ENCODE measurements at regions not wholly inside any gene's neighbourhood (a gene's known extent, or its start where the extent isn't known, plus 50 kb on each side); places are given as distances from the start of the nearest gene placed in this dataset.
"Not testable (repeated sequence)": the region's sequence is repeated elsewhere in the genome, so short reads cannot be mapped to it uniquely, and the experiment has no call there.

DNA sequence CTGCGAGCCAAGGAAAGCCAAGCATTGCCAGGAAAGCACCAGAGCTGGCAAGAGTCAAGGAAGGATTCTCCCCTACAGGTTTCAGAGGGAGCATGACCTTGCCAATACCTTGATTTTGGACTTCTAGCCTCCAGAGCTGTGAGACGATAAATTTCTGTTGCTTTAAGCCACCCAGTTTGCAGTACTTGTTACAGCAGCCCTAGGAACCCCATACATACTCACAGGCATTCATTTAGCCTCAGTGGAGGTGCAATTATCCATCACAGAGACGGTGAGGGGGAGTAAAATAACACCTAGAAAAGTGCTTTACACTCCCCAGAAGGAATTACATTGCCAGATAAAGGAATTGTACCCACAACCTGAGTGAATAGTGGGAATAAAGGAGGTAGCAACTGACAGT is 167.4 kb upstream of the NFIA start:
- DNase-seq (ENCODE audit: low read depth) = no peak

DNA sequence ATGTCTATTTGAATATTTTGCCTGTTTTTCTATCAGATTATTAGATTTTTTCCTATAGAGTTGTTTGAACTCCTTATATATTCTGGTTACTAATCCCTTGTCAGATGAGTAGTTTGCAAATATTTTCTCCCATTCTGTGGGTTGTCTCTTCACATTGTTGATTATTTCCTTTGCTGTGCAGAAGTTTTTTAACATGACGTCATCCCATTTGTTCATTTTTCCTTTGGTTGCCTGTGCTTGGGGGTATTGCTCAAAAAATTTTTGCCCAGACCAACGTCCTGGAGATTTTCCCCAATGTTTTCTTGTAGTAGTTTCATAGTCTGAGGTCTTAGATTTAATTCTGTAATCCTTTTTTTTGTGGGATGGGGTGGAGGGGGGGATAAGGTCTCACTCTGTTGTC is 168.7 kb upstream of the NFIA start:
- not testable (repeated sequence) for DNase-seq (ENCODE audit: low read depth)

- DNase-seq (ENCODE audit: low read depth) = no peak
Observed at GRCh38 chr1:60913039-60913438, 169.3 kb upstream of the NFIA start.

- no peak for DNase-seq (ENCODE audit: low read depth)
Observed at GRCh38 chr1:60911966-60912697, 170.2 kb upstream of the NFIA start.

DNA sequence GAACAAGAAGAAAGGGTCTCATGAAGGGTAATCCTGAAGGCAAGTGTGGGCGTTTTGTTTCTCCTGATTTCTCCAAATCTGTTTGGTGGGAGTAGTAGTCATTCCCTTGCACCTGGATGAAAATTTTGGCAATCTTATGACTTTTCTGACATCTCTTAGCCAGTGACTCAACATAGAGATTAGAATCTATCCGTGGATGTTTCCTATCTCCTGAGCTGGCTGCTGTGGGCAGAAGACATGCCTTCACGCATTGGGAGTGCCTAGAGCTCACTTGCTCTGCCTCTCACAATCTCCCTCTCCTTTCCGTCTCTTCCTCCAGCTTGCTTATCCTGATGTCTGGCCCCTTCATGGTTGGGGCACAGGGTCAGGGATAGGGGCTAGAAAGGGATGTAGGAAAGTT is 174.2 kb upstream of the NFIA start:
- no peak for DNase-seq (ENCODE audit: low read depth)

DNA sequence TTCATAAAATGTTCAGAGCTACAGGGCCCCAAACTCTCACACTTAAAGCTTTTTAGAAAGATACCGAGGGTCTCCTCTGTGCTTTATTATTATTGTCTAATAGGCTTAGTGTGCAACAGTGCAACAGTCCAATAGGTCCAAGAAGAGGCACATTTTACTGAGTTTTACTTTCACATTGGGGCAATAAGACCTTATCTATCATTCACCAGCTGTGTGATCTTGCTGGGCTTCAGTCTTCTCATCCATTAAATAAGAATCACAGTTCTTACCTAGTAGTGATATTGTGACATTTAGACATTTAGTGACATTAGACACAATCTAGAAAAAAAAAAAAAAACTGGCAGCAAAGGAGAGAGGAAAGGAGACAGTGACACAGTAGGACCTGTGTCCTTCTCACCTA is 175.8 kb upstream of the NFIA start:
- no peak for DNase-seq (ENCODE audit: low read depth)

GRCh38 chr1:60906039-60906438 is 176.3 kb upstream of the NFIA start:
- no peak for DNase-seq (ENCODE audit: low read depth)

- DNase-seq (ENCODE audit: low read depth) = peak; percentile 17
Observed at GRCh38 chr1:60904099-60904851, 178.1 kb upstream of the NFIA start.

DNA sequence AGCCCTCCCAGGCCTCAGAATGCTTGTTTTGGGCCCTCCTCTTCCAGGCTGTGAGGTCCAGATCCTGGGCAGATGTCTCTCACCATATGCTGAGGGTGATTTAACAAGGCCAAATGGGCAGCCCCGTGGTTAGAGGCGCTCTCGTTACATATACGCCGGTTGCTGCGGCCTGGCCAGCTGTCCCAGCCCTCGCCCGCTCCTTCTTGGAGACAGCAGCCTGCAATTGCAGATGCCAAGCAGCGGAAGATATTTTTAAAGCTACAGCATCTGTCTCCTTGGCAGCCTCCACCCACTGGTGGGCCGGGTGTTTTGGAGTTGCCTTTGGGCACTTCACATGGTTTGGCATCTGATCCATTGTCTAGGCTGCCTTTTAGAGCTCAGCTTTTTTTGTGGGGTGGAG is 178.8 kb upstream of the NFIA start:
- DNase-seq (ENCODE audit: low read depth) = peak; percentile 10

GRCh38 chr1:60899464-60899863 is 182.9 kb upstream of the NFIA start:
- no peak for DNase-seq (ENCODE audit: low read depth)

DNA sequence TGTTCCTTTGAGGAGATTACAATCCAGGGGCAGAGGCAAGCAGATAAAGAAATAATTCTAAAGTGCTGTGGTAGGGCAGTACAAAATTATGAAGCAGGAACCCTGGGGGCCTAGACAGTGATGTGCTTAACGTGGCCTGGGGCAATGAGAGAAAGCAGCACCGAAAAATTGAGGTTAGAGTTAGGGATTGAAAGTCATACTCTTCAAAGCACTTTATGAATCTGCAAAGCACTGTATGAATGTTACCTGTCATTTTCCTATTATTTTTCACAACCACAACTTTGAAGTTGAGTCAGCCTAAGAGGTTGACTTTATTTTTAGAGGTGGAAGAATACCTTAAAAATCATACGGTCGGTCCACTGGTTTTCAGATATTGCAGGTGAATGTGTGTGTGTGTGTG is 183.4 kb upstream of the NFIA start:
- DNase-seq (ENCODE audit: low read depth) = no peak

GRCh38 chr1:60898413-60898812 is 183.9 kb upstream of the NFIA start:
- no peak for DNase-seq (ENCODE audit: low read depth)

DNA sequence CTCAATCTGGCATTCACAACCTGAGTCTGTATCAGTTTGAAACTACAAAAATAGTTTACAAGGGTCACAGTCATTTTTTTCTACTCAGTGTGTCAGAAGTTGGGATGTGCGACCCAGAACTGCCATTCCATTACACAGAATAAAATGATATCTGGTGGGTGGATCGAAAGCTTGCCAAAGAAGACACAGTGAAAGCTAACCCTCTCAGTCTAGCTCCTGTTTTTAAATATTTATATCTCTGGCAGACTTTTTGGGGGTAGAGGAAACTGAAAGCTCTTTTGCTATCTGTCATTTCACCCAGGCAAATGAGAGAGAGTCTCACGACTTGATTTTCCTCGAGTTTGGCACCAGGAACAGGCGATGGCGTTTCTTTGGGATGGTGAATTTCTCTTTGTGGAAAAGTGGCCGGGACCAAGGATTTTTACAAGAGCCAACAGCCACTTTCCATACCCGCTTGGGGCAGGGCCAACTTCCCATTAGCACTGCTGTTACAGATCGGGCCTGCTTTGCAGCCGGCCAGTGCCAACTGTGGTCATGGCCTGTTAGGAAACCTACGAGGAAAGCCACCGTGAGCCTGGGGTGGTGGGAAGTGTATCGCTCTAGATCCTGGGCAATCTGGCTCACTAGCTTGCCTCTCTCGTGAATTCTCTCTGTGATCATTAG is 185.5 kb upstream of the NFIA start:
- no peak for DNase-seq (ENCODE audit: low read depth)

- DNase-seq (ENCODE audit: low read depth) = no peak
Observed at GRCh38 chr1:60895701-60896100, 186.7 kb upstream of the NFIA start.

DNA sequence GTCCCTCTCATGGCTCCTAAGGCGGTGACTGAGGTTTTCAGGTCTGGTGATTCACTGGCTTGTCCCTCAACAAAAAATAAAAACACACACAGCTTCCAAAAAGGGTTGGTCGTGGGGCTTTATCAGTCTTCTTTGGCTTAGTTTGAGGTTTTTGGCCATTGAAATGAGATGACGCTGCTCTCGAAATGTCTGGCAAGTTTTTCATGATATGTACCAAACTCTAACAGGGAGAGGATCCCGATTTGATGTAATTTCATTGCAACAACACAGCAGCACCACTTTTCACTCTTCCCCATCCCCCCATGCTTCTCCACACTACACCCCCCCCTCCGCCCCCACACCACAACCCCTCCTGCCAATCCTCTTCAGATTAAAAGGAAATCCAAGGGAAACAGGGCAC is 187.1 kb upstream of the NFIA start:
- DNase-seq (ENCODE audit: low read depth) = no peak

DNA sequence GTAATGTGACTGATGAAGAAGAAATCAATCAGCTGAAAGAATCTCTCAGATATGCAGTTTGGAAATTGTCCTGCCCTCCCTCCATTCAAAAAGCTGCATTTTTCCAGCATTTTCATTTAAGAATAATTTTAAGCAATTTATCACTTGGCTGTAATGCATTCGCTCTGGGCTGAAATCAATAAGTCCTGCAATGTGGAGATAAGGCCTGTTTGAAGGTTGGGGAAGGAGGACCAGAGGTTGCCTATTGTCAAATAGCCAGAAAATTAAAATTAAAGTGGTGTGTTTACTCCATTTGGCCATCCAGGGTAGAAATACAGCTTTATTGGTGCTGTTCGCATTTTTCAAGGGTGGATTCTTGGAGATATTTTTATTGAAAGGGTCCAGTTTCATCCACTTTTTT is 187.6 kb upstream of the NFIA start:
- no peak for DNase-seq (ENCODE audit: low read depth)

GRCh38 chr1:60894130-60894529 is 188.2 kb upstream of the NFIA start:
- no peak for DNase-seq (ENCODE audit: low read depth)

DNA sequence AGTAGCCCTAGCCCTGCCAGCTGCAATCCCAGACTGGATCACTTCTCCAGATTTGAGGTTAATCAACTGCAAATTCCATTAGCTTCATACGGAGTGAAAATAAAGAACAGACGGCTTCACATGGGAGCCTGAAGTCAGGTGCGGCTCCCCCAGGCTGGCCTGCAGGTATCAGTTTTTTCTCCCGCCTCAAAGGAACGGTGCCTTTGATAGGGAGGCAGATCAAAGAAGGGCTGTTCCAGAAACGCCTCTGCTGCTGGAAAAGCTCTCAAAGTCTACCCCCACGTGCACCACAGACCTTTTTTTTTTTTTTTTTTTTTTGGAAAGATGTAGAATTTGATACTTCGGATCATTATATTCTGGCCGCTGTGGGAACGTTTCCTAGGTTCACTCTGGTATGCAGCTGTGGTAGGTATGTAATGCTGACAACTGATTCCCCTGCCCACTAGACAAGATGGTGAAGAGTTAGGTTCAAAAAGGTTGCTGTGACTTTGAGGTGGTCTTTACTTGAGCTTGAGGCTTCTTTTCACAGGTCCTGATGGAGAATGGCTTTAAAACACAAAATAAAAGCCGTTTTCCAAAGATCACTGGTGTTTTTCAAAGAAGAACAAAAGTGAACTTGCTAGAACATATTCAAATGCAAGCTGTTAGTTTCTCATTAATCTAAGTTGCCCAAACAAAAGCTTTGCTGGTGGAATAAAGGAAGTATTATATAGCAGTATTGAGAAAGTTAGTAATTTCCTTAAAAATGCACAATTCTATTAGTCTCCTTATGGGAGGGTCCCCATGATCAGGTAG is 189.0 kb upstream of the NFIA start:
- no peak for DNase-seq (ENCODE audit: low read depth)

DNA sequence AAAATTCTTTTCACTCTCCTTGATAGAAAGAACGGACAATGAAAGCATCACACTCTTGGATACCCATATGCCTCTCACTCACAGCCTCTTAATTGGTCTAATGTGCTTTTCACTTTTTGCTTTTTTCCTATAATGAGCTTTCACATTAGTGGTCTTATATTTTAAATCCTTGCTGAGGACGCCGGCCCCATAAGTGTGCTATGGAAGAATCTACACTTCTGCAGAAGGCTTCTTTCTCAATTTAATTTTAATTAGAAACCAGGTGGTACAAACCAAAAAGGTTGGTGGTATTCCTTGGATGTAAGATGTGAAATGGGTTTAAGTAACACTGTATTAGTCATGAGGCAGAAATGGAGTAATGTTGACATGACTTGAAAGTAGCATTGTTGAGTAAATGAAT is 190.6 kb upstream of the NFIA start:
- DNase-seq (ENCODE audit: low read depth) = no peak

DNA sequence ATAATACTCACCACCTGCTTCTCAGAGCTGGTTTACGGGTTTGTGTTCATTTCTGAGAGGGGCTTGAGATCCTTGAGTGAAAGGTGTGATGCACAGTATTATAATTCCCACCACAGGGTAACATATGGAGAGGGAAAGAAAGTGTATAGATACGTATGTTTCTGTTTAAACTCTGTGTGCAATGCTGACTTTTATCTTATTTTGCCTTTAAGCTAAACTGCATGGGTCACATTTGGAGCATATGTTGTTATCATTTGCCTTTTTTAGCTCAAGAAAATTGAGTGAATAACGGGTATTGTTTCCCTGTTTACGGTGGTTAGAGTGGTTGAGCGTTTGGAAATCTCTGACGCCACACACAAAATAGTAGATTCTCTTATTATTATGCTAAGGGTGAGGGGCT is 191.1 kb upstream of the NFIA start:
- no peak for DNase-seq (ENCODE audit: low read depth)

DNA sequence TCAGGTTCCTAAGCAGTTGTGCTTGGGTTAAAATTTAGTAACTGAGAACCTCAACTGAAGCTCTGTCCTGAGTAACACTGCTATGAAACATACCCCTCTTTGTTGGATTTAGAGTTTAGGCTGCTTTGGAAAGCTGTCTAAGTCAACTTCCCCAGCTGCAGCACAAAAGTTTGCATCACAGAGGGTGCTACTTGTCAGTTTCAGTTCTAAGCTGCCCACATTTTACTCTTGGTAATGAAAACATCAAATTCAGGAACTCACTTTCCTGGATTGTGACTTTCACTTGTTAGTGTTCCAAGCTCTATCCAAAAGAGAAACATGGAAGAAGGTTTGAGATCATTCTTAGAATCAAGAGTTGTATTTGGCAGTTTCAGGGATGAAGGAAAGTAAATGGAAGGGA is 191.7 kb upstream of the NFIA start:
- DNase-seq (ENCODE audit: low read depth) = no peak

DNA sequence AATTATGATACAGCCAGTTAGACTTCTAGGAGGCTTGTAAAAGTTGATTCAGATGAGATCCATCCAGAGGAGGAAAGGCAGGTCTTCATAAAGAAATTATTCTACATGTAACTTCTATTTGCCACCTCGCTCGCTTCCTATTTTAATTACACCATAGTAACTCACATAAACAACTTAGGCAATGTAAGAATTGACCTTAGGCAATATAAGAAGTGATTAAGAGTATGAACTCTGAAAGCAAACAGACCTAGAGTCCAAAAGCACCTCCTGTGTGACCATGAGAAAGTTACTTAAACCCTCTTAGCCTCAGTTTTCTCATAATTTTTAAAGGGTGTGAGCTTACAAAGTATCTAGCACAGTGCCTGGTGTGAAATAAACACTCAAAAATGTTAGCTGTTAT is 192.7 kb upstream of the NFIA start:
- DNase-seq (ENCODE audit: low read depth) = no peak

- DNase-seq (ENCODE audit: low read depth) = no peak
Observed at GRCh38 chr1:60888126-60888525, 194.2 kb upstream of the NFIA start.

All from GM04504 (cell line).